Peyer's patch (tissue), 4 donors: ENCODE measurements at regions not wholly inside any gene's neighbourhood (a gene's known extent, or its start where the extent isn't known, plus 50 kb on each side); places are given as distances from the start of the nearest gene placed in this dataset.
"Not testable (repeated sequence)": the region's sequence is repeated elsewhere in the genome, so short reads cannot be mapped to it uniquely, and the experiment has no call there.

ENCODE experiments used
- DNase-seq, 3 donors: peaks; one replicate each; pipeline ENCODE4 v3.0.0-alpha.2; 2017 to 2019
- H3K27ac ChIP-seq, 4 donors: fragments of 200-600 bp; sonication (generic); one replicate each; pipeline ENCODE4 v1.5.1; 2016 to 2019
- H3K27me3 ChIP-seq, 2 donors: fragments of 200-600 bp; sonication (generic); one replicate each; pipeline ENCODE4 v1.5.1; 2019
- H3K36me3 ChIP-seq, 3 donors: fragments of 200-600 bp; sonication (generic); one replicate each; pipeline ENCODE4 v1.5.1; 2016 to 2019
- H3K4me1 ChIP-seq, 4 donors: fragments of 200-600 bp; sonication (generic); one replicate each; pipeline ENCODE4 v1.5.1; 2016 to 2019
- H3K4me3 ChIP-seq, 4 donors: fragments of 200-600 bp; sonication (generic); 1 replicate in 3 of 4; 2 replicates in 1 of 4; pipeline ENCODE4 v1.5.1; 2016 to 2019; ENCODE audit warnings: mild to moderate bottlenecking in 1 of 4
- H3K9me3 ChIP-seq, 4 donors: fragments of 200-600 bp; sonication (generic); one replicate each; pipeline ENCODE4 v1.5.1; 2016 to 2019; ENCODE audit warnings: mild to moderate bottlenecking in 1 of 4
- POLR2A ChIP-seq, 2 donors: fragments of 450-650 bp; IDR thresholded peaks; one replicate each; pipeline ENCODE4 v1.5.1; 2017; ENCODE audit warnings: antibody characterized with exemption in 2 of 2, mild to moderate bottlenecking in 2 of 2, moderate library complexity in 2 of 2
- TF ChIP-seq, protein P1 (sequence below), 6 experiments: fragments of 450-650 bp in 4 of 6; fragments of 200-600 bp in 2 of 6; sonication (generic) in 1 of 6; IDR thresholded peaks; one replicate each; pipeline ENCODE4 v1.5.1; 2017 to 2019; ENCODE audit warnings: antibody characterized with exemption in 6 of 6, mild to moderate bottlenecking in 3 of 6, moderate library complexity in 1 of 6

DNA sequence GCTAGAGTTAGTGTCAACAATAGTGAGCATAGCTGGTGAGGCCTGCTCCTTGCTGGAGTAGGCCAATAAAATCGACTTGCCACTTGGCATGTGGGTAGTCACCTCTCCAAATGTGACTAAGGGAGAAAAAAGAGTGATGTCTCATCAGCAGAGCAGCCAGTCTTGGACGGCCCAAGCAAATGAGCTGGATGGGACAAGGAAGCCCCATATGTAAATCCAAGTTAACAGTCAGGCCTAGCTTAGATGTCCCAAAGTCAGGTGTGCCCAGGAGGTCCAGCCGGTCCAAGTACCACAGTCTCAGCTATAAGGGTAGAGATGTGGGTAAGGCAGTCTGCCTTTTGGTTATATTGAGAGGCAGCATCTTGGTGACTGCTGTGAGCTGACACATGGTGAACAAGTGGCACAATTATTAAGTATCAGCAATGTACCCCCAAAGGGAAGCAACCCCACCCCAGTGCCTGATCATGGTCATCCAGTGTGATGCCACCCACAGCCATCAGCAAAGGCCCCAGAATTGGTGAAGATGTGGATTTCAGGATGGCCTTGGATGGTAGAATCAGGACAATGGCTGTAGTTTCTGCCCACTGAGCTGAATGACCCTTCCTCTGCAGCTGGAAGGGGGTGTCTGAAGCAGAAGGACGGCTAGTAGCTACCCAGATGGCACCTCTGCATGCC is 83.4 kb downstream of the TNFRSF13B start:
- no peak for TF ChIP-seq POLR2A (IDR thresholded peaks at IDR 0.05)
- TF ChIP-seq, protein P1, sequence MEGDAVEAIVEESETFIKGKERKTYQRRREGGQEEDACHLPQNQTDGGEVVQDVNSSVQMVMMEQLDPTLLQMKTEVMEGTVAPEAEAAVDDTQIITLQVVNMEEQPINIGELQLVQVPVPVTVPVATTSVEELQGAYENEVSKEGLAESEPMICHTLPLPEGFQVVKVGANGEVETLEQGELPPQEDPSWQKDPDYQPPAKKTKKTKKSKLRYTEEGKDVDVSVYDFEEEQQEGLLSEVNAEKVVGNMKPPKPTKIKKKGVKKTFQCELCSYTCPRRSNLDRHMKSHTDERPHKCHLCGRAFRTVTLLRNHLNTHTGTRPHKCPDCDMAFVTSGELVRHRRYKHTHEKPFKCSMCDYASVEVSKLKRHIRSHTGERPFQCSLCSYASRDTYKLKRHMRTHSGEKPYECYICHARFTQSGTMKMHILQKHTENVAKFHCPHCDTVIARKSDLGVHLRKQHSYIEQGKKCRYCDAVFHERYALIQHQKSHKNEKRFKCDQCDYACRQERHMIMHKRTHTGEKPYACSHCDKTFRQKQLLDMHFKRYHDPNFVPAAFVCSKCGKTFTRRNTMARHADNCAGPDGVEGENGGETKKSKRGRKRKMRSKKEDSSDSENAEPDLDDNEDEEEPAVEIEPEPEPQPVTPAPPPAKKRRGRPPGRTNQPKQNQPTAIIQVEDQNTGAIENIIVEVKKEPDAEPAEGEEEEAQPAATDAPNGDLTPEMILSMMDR (IDR thresholded peaks at IDR 0.05): no peak
- H3K27me3 ChIP-seq: no peaks in the 10 kb centered on the region
- no peak overlapping the region for H3K4me3 ChIP-seq
- no peak for DNase-seq
- no peaks in the 10 kb centered on the region for H3K9me3 ChIP-seq
- no peak overlapping the region for H3K27ac ChIP-seq
- no peaks in the 10 kb centered on the region for H3K36me3 ChIP-seq
- no peaks in the 10 kb centered on the region for H3K4me1 ChIP-seq

DNA sequence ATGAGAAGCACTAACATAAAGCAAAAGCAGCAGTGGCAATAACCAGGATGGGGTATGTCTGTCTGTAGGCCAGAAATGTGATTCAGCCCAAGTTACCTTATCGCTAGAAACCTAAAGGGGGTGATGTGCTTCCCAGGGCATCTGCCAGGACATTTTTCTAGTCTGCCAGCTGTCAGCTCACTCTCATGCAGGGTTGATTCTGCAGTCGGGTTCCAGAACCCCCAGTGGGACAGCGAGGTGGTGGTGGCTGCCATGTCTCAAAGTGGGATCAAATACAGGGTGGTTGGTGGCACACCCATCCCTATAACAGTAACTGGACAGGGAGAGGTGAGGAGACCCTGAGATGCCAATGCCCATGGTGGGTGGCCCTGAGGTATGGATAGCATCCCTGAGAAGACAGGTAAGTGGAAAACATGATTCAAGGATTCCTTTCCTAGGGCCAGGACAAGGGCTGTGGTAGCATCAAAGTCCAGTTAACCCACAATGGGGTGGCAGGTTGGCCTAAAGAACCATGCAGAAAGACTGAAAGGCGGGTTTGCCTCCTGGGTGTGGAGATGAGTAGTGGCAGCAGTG is 84.3 kb downstream of the TNFRSF13B start:
- TF ChIP-seq POLR2A (IDR thresholded peaks at IDR 0.05): no peak
- TF ChIP-seq, protein P1 (IDR thresholded peaks at IDR 0.05): no peak

DNA sequence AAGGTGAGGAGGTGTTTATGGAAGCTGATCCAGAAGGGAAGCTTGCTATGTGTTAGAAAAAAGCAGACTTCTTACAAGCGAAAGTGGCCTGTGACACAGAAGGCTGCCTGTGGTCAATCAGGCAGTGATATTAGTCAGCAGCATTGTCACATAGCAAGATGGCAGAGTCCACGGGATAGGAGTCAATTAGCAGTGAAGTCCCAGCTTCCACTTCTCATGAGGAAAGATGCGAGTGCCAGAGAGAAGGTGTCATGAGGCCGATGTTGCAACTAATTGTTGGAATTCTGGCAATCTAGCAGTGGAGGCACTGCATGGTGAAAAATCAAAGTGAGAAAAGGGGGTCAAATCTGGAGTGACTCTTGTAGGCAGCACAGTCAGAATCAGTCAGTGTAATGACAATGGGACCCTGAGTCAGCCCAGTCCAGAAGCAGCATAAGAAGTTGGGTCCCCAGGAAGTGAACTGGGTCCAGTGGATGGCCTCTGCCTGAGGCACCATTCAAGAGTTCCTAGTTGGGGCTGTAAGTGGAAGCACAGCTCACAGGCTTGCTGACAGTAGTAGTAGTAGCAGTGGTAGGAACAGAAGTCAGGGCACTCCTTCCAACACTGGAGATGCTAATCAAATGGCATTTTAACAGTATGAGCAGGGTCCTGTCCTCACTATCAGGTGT is 85.1 kb downstream of the TNFRSF13B start:
- H3K9me3 ChIP-seq: no peaks in the 10 kb centered on the region
- no peaks in the 10 kb centered on the region for H3K27me3 ChIP-seq
- no peaks in the 10 kb centered on the region for H3K36me3 ChIP-seq
- H3K4me1 ChIP-seq: no peaks in the 10 kb centered on the region
- H3K4me3 ChIP-seq: no peak overlapping the region
- H3K27ac ChIP-seq: no peak overlapping the region
- DNase-seq: no peak
- TF ChIP-seq, protein P1 (IDR thresholded peaks at IDR 0.05): no peak
- TF ChIP-seq POLR2A (IDR thresholded peaks at IDR 0.05): no peak

More for the DNA sequence above, 84.3 kb downstream of the TNFRSF13B start:
- Histone ChIP-seq H3K36me3 (no peaks in the 10 kb centered on the region), H3K4me3 (no peak overlapping the region), H3K27me3 (no peaks in the 10 kb centered on the region), H3K27ac (no peak overlapping the region), H3K4me1 (no peaks in the 10 kb centered on the region), H3K9me3 (no peaks in the 10 kb centered on the region)
- DNase-seq: no peak

DNA sequence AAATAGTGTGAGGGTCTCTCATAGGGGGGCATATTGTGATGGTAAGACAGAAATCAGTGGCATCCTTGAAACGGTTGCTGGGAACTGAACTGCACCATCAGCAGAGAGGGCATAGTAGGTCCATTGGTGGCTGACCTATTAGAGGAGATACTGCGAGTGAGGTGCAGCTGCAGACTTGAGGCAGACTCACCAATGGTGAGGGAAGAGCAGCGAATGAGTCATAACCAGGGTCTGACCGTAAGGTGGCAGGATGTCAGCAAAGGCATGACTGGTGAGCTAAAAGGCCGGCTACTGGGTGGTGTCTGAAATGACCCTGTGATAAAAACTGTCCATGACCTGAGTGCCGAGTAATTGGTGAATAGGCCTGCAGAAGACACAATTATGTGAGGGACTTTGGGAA is 86.7 kb downstream of the TNFRSF13B start:
- H3K27me3 ChIP-seq, H3K27ac ChIP-seq, H3K4me3 ChIP-seq, H3K9me3 ChIP-seq, H3K4me1 ChIP-seq, H3K36me3 ChIP-seq, DNase-seq: not testable (repeated sequence)

DNA sequence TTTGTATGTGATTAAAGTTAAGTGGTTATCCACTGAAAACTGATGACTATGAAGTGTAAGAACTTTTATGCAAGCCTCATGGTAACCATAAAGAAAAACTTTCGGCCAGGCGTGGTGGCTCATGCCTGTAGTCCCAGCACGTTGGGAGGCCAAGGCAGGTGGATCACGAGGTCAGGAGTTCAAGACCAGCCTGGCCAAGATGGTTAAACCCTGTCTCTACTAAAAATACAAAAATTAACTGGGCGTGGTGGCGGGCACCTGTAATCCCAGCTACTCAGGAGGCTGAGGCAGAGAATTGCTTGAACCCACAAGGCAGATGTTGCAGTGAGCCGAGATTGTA is 89.0 kb downstream of the TNFRSF13B start:
- not testable (repeated sequence) for H3K27ac ChIP-seq, DNase-seq, H3K9me3 ChIP-seq, H3K27me3 ChIP-seq, H3K36me3 ChIP-seq, H3K4me1 ChIP-seq, H3K4me3 ChIP-seq

DNA sequence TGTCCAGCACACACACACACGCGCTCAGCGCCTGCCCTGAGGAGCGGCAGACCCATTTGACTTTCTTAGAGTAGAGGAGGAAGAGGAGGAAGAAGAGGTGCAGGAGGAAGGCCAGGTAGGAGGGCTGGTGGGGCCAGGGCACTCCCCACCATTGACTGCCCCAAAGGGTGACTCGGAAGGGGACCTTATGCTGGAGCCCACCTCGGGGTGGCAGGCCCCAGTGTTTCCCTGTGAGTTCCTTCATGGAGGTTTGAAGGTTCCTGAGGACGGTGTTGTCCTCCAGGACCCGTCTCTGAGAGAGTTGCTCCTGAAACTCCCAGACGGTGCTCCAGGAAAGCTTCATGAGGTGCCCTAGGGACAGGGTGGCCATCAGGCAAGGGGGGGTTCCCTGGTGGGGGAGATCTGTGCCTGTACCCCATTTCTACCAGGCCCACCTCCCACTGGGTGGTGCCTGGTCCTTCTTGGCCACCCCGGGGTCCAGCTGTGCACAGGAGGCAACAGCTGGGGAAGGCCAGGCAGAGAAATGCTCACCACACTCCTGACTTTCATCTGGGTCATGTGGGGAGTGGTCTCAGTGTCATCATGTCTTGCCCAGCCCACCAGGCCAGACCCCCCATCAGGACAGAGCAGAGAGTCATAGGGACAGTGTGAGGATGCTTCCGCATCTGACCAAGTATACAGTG is 89.5 kb downstream of the TNFRSF13B start:
- Histone ChIP-seq H3K4me3 (no peak overlapping the region), H3K36me3 (no peaks in the 10 kb centered on the region), H3K27me3 (no peaks in the 10 kb centered on the region), H3K4me1 (no peaks in the 10 kb centered on the region), H3K9me3 (peaks cover 0 to 6% (median 0%) of the 10 kb centered on the region in 4 donors), H3K27ac (no peak overlapping the region)
- no peak for DNase-seq
- no peak for TF ChIP-seq POLR2A (IDR thresholded peaks at IDR 0.05)
- TF ChIP-seq, protein P1 (IDR thresholded peaks at IDR 0.05): no peak
